GM18508 (cell line): ENCODE measurements at regions not wholly inside any gene's neighbourhood (a gene's known extent, or its start where the extent isn't known, plus 50 kb on each side); places are given as distances from the start of the nearest gene placed in this dataset.

Experiments used
- ATAC-seq: cut with Tn5 transposase; IDR thresholded peaks from one replicate; pipeline ENCODE4 v1.9.1; 2021; ENCODE audit warnings: moderate number of reproducible peaks; ENCODE audit not compliant: insufficient read depth, unreplicated experiment

- no peak for ATAC-seq
Measured at GRCh38 chr9:79021084-79021483, 550.7 kb upstream of the TLE4 start.

GRCh38 chr9:79023134-79023580 is 548.6 kb upstream of the TLE4 start:
- no peak for ATAC-seq

- ATAC-seq: peak; percentile 73
Measured at GRCh38 chr9:79026316-79026715, 545.4 kb upstream of the TLE4 start.

- no peak for ATAC-seq
Measured at GRCh38 chr9:79028101-79028500, 543.7 kb upstream of the TLE4 start.

- ATAC-seq: no peak
Measured at GRCh38 chr9:79034583-79034982, 537.2 kb upstream of the TLE4 start.

- ATAC-seq: no peak
Measured at GRCh38 chr9:79037338-79037737, 534.4 kb upstream of the TLE4 start.

GRCh38 chr9:79040671-79041070 is 531.1 kb upstream of the TLE4 start:
- no peak for ATAC-seq

GRCh38 chr9:79041266-79041665 is 530.5 kb upstream of the TLE4 start:
- ATAC-seq: no peak

GRCh38 chr9:79043916-79044315 is 527.8 kb upstream of the TLE4 start:
- no peak for ATAC-seq

GRCh38 chr9:79046401-79046800 is 525.4 kb upstream of the TLE4 start:
- no peak for ATAC-seq

- ATAC-seq: no peak
Measured at GRCh38 chr9:79049371-79049770, 522.4 kb upstream of the TLE4 start.

GRCh38 chr9:79053598-79053997 is 518.2 kb upstream of the TLE4 start:
- ATAC-seq: no peak

- no peak for ATAC-seq
Measured at GRCh38 chr9:79054500-79054899, 517.3 kb upstream of the TLE4 start.

- ATAC-seq: no peak
Measured at GRCh38 chr9:79056041-79056440, 515.7 kb upstream of the TLE4 start.

- no peak for ATAC-seq
Measured at GRCh38 chr9:79057576-79057975, 514.2 kb upstream of the TLE4 start.

- ATAC-seq: no peak
Measured at GRCh38 chr9:79060766-79061165, 511.0 kb upstream of the TLE4 start.

- no peak for ATAC-seq
Measured at GRCh38 chr9:79061752-79062616, 509.8 kb upstream of the TLE4 start.

GRCh38 chr9:79073201-79073600 is 498.6 kb upstream of the TLE4 start:
- ATAC-seq: no peak

- ATAC-seq: no peak
Measured at GRCh38 chr9:79080536-79080935, 491.2 kb upstream of the TLE4 start.

GRCh38 chr9:79083621-79084020 is 488.1 kb upstream of the TLE4 start:
- ATAC-seq: no peak

GRCh38 chr9:79087133-79087532 is 484.6 kb upstream of the TLE4 start:
- no peak for ATAC-seq

- ATAC-seq: no peak
Measured at GRCh38 chr9:79089054-79089560, 482.7 kb upstream of the TLE4 start.
